WTC11 (cell line): ENCODE measurements at regions not wholly inside any gene's neighbourhood (a gene's known extent, or its start where the extent isn't known, plus 50 kb on each side); places are given as distances from the start of the nearest gene placed in this dataset.

Source experiments
- ATAC-seq: fragments of 200-7000 bp; cut with Tn5 transposase; 2 replicates; pipeline ENCODE4 v1.10.0; 2021; ENCODE audit warnings: mild to moderate bottlenecking, moderate library complexity
- CTCF ChIA-PET: fragments of 300-600 bp; sonication (Branson Sonifier 250); formaldehyde crosslinking; loops from one replicate; lab custom pipeline; 2021; ENCODE audit warnings: antibody characterized with exemption; lab: Charles Lee
- POLR2A ChIA-PET: fragments of 350-600 bp; sonication (Branson Sonifier 250); formaldehyde crosslinking; loops from one replicate; lab custom pipeline; 2021; ENCODE audit warnings: antibody characterized with exemption; lab: Charles Lee
- DNase-seq: peaks from one replicate; pipeline ENCODE4 v3.0.0; 2021; ENCODE audit warnings: low spot score
- H3K27ac Mint-ChIP-seq: 2 replicates; pipeline ENCODE4 v1.8.0; 2021; ENCODE audit warnings: mixed read lengths
- H3K27me3 Mint-ChIP-seq: 2 replicates; pipeline ENCODE4 v1.8.0; 2021; ENCODE audit warnings: low read depth, mild to moderate bottlenecking, moderate library complexity, mixed read lengths
- H3K36me3 Mint-ChIP-seq: 2 replicates; pipeline ENCODE4 v1.8.0; 2021; ENCODE audit warnings: mixed read lengths
- H3K4me1 Mint-ChIP-seq: 2 replicates; pipeline ENCODE4 v1.8.0; 2022; ENCODE audit warnings: mixed read lengths
- H3K4me3 Mint-ChIP-seq: 2 replicates; pipeline ENCODE4 v1.8.0; 2021; ENCODE audit warnings: mild to moderate bottlenecking, moderate library complexity, mixed read lengths
- H3K9me3 Mint-ChIP-seq: 2 replicates; pipeline ENCODE4 v1.8.0; 2021; ENCODE audit warnings: mixed read lengths
- CBFB ChIP-seq: sonication (generic); formaldehyde crosslinking; IDR thresholded peaks from 2 replicates; pipeline ENCODE4 v1.8.1; 2022; ENCODE audit warnings: mild to moderate bottlenecking, low read depth, missing genetic modification reagents
- ELF4 ChIP-seq: sonication (generic); formaldehyde crosslinking; IDR thresholded peaks from 2 replicates; pipeline ENCODE4 v1.8.1; 2022; ENCODE audit warnings: low read depth, mild to moderate bottlenecking, moderate library complexity, missing genetic modification reagents
- FOXJ3 ChIP-seq: sonication (generic); formaldehyde crosslinking; IDR thresholded peaks from 2 replicates; pipeline ENCODE4 v1.9.0; 2021; ENCODE audit warnings: missing genetic modification reagents, mild to moderate bottlenecking, borderline replicate concordance
- FOXK1 ChIP-seq: sonication (generic); formaldehyde crosslinking; IDR thresholded peaks from 2 replicates; pipeline ENCODE4 v1.8.0; 2022; ENCODE audit warnings: mild to moderate bottlenecking, moderate library complexity, missing genetic modification reagents
- IRF2 ChIP-seq: sonication (generic); formaldehyde crosslinking; IDR thresholded peaks from 2 replicates; pipeline ENCODE4 v1.8.0; 2022; ENCODE audit warnings: low read depth, missing genetic modification reagents, borderline replicate concordance
- JAZF1 ChIP-seq: fragments of 250-450 bp; sonication (Bioruptor Pico); IDR thresholded peaks from 2 replicates; pipeline ENCODE4 v1.9.0; 2021; ENCODE audit warnings: moderate library complexity, mild to moderate bottlenecking, inconsistent platforms
- NFATC4 ChIP-seq: fragments of 250-450 bp; sonication (Bioruptor Pico); IDR thresholded peaks from 2 replicates; pipeline ENCODE4 v1.9.0; 2021; ENCODE audit warnings: mild to moderate bottlenecking
- PRRX2 ChIP-seq: fragments of 250-450 bp; sonication (Bioruptor Pico); IDR thresholded peaks from 2 replicates; pipeline ENCODE4 v1.8.0; 2021; ENCODE audit warnings: mild to moderate bottlenecking
- RELA ChIP-seq: sonication (generic); formaldehyde crosslinking; IDR thresholded peaks from 2 replicates; pipeline ENCODE4 v1.8.1; 2022; ENCODE audit warnings: missing genetic modification reagents, mild to moderate bottlenecking, borderline replicate concordance
- SP1 ChIP-seq: sonication (generic); formaldehyde crosslinking; conservative IDR thresholded peaks from 2 replicates; pipeline ENCODE4 v1.8.1; 2022; ENCODE audit warnings: missing genetic modification reagents
- ZNF138 ChIP-seq: sonication (generic); formaldehyde crosslinking; conservative IDR thresholded peaks from 2 replicates; pipeline ENCODE4 v1.8.1; 2022; ENCODE audit warnings: mild to moderate bottlenecking, moderate library complexity, missing genetic modification reagents
- TF ChIP-seq, protein P1 (sequence below): sonication (generic); formaldehyde crosslinking; IDR thresholded peaks from 2 replicates; pipeline ENCODE4 v1.8.0; 2022; ENCODE audit warnings: mild to moderate bottlenecking, missing genetic modification reagents
- TF ChIP-seq, protein P2 (sequence below): fragments of 250-450 bp; sonication (Bioruptor Pico); IDR thresholded peaks from 2 replicates; pipeline ENCODE4 v1.8.0; 2021; ENCODE audit warnings: mild to moderate bottlenecking
- TF ChIP-seq, protein P3 (sequence below): fragments of 250-450 bp; sonication (Bioruptor Pico); IDR thresholded peaks from 2 replicates; pipeline ENCODE4 v1.9.0; 2021; ENCODE audit warnings: mild to moderate bottlenecking, borderline replicate concordance
- TF ChIP-seq, protein P4 (sequence below): sonication (generic); formaldehyde crosslinking; conservative IDR thresholded peaks from 2 replicates; pipeline ENCODE4 v1.8.1; 2023; ENCODE audit warnings: mild to moderate bottlenecking, low read depth, missing genetic modification reagents, moderate library complexity
- TF ChIP-seq, protein P5 (sequence below): fragments of 200-600 bp; IDR thresholded peaks from 2 replicates; pipeline ENCODE4 v1.8.0; 2022; ENCODE audit warnings: antibody characterized with exemption
- TF ChIP-seq, protein P6 (sequence below): sonication (generic); formaldehyde crosslinking; IDR thresholded peaks from 2 replicates; pipeline ENCODE4 v1.8.0; 2022; ENCODE audit warnings: mild to moderate bottlenecking, missing genetic modification reagents
- TF ChIP-seq, protein P7 (sequence below): sonication (generic); formaldehyde crosslinking; IDR thresholded peaks from 2 replicates; pipeline ENCODE4 v1.8.0; 2022; ENCODE audit warnings: mild to moderate bottlenecking, missing genetic modification reagents

DNA sequence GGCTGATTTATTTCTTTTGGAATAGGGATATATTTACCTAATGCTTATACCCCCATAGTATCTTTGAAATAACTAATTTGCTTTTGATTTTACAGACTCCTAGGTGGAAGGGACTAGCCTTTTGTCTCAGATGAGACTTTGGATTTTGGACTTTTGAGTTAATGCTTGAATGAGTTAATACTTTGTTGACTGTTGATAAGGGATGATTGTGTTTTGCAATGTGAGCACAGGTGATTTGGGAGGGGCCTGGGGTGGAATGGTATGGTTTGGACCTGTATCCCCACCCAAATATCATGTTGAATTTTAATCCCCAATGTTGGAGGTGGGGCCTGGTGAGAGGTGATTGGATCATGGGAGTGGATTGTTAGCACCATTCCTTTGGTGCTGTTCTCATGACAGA, 117.4 kb upstream of the ZC4H2 start (continued):
- TF ChIP-seq, protein P1, sequence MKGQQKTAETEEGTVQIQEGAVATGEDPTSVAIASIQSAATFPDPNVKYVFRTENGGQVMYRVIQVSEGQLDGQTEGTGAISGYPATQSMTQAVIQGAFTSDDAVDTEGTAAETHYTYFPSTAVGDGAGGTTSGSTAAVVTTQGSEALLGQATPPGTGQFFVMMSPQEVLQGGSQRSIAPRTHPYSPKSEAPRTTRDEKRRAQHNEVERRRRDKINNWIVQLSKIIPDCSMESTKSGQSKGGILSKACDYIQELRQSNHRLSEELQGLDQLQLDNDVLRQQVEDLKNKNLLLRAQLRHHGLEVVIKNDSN (CRISPR knock-in tag): no peak
- TF ChIP-seq ZNF138 (CRISPR knock-in tag) (no peak), FOXJ3 (CRISPR knock-in tag) (no peak), ELF4 (CRISPR knock-in tag) (no peak), JAZF1 (CRISPR knock-in tag) (no peak), SP1 (CRISPR knock-in tag) (no peak)
- TF ChIP-seq, protein P2, sequence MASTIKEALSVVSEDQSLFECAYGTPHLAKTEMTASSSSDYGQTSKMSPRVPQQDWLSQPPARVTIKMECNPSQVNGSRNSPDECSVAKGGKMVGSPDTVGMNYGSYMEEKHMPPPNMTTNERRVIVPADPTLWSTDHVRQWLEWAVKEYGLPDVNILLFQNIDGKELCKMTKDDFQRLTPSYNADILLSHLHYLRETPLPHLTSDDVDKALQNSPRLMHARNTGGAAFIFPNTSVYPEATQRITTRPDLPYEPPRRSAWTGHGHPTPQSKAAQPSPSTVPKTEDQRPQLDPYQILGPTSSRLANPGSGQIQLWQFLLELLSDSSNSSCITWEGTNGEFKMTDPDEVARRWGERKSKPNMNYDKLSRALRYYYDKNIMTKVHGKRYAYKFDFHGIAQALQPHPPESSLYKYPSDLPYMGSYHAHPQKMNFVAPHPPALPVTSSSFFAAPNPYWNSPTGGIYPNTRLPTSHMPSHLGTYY (CRISPR knock-in tag): no peak

DNA sequence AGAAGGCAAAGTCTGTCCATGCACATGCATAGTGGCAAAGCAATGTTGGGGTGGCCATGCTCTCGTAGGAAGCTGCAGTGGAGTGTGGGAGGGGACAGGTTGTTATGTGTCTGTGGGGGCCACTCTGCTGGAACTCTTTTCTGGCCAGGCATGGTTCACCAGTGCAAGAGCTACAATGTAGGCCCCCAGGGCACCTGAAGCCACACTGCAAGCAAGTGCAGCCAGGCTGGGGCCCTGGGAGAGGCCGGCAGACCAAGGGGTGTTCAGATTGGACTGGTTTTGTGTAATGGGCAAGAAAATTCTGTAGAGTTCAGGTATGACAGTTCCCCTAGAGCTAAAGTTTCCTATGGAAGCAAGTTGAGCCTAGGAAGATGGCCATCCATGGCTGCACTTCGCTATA, 97.0 kb upstream of the ZC4H2 start:
- Mint-ChIP-seq H3K4me1 (peaks cover 17% of the 10 kb centered on the region), H3K4me3 (no peak overlapping the region), H3K36me3 (peaks cover 57% of the 10 kb centered on the region), H3K27me3 (no peaks in the 10 kb centered on the region), H3K9me3 (peaks cover 61% of the 10 kb centered on the region), H3K27ac (no peak overlapping the region)
- ChIA-PET POLR2A (no interaction called here), CTCF (no interaction called here)
- ATAC-seq (no peak), DNase-seq (no peak)
- no peak for TF ChIP-seq IRF2 (CRISPR knock-in tag)
- TF ChIP-seq, protein P3, sequence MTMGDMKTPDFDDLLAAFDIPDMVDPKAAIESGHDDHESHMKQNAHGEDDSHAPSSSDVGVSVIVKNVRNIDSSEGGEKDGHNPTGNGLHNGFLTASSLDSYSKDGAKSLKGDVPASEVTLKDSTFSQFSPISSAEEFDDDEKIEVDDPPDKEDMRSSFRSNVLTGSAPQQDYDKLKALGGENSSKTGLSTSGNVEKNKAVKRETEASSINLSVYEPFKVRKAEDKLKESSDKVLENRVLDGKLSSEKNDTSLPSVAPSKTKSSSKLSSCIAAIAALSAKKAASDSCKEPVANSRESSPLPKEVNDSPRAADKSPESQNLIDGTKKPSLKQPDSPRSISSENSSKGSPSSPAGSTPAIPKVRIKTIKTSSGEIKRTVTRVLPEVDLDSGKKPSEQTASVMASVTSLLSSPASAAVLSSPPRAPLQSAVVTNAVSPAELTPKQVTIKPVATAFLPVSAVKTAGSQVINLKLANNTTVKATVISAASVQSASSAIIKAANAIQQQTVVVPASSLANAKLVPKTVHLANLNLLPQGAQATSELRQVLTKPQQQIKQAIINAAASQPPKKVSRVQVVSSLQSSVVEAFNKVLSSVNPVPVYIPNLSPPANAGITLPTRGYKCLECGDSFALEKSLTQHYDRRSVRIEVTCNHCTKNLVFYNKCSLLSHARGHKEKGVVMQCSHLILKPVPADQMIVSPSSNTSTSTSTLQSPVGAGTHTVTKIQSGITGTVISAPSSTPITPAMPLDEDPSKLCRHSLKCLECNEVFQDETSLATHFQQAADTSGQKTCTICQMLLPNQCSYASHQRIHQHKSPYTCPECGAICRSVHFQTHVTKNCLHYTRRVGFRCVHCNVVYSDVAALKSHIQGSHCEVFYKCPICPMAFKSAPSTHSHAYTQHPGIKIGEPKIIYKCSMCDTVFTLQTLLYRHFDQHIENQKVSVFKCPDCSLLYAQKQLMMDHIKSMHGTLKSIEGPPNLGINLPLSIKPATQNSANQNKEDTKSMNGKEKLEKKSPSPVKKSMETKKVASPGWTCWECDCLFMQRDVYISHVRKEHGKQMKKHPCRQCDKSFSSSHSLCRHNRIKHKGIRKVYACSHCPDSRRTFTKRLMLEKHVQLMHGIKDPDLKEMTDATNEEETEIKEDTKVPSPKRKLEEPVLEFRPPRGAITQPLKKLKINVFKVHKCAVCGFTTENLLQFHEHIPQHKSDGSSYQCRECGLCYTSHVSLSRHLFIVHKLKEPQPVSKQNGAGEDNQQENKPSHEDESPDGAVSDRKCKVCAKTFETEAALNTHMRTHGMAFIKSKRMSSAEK (CRISPR knock-in tag): no peak
- TF ChIP-seq RELA (CRISPR knock-in tag): no peak
- TF ChIP-seq, protein P4, sequence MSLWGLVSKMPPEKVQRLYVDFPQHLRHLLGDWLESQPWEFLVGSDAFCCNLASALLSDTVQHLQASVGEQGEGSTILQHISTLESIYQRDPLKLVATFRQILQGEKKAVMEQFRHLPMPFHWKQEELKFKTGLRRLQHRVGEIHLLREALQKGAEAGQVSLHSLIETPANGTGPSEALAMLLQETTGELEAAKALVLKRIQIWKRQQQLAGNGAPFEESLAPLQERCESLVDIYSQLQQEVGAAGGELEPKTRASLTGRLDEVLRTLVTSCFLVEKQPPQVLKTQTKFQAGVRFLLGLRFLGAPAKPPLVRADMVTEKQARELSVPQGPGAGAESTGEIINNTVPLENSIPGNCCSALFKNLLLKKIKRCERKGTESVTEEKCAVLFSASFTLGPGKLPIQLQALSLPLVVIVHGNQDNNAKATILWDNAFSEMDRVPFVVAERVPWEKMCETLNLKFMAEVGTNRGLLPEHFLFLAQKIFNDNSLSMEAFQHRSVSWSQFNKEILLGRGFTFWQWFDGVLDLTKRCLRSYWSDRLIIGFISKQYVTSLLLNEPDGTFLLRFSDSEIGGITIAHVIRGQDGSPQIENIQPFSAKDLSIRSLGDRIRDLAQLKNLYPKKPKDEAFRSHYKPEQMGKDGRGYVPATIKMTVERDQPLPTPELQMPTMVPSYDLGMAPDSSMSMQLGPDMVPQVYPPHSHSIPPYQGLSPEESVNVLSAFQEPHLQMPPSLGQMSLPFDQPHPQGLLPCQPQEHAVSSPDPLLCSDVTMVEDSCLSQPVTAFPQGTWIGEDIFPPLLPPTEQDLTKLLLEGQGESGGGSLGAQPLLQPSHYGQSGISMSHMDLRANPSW (CRISPR knock-in tag): no peak
- TF ChIP-seq, all 79 proteins: peak for 0

DNA sequence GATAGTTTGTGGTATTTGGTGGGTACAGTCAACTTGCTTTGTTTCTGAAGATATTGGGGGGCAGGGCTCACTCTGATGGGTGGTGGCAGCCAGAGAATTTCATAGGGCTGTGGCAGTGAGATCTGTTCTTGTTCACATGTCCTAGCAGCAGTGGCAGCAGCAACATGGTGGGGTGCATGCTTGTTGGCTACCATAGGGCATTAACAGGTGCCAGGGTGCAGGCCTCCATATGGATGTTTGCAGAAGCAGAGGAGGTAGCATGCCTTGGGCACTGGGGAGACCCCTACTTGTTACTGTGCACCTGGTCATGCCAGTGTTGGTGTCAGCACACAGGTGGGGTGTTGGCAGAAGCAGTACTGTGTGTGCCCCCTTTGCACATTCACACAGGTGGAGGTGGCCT, 96.3 kb upstream of the ZC4H2 start:
- DNase-seq (no peak), ATAC-seq (no peak)
- Mint-ChIP-seq H3K4me1 (peaks cover 19% of the 10 kb centered on the region), H3K9me3 (peaks cover 61% of the 10 kb centered on the region), H3K27ac (no peak overlapping the region), H3K4me3 (no peak overlapping the region), H3K27me3 (no peaks in the 10 kb centered on the region), H3K36me3 (peaks cover 56% of the 10 kb centered on the region)
- CTCF ChIA-PET: no interaction called here
- POLR2A ChIA-PET: no interaction called here
- no peak for TF ChIP-seq CBFB
- TF ChIP-seq FOXK1 (CRISPR knock-in tag): no peak
- TF ChIP-seq, protein P5, sequence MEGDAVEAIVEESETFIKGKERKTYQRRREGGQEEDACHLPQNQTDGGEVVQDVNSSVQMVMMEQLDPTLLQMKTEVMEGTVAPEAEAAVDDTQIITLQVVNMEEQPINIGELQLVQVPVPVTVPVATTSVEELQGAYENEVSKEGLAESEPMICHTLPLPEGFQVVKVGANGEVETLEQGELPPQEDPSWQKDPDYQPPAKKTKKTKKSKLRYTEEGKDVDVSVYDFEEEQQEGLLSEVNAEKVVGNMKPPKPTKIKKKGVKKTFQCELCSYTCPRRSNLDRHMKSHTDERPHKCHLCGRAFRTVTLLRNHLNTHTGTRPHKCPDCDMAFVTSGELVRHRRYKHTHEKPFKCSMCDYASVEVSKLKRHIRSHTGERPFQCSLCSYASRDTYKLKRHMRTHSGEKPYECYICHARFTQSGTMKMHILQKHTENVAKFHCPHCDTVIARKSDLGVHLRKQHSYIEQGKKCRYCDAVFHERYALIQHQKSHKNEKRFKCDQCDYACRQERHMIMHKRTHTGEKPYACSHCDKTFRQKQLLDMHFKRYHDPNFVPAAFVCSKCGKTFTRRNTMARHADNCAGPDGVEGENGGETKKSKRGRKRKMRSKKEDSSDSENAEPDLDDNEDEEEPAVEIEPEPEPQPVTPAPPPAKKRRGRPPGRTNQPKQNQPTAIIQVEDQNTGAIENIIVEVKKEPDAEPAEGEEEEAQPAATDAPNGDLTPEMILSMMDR: no peak
- no peak for TF ChIP-seq PRRX2 (CRISPR knock-in tag)
- no peak for TF ChIP-seq NFATC4
- TF ChIP-seq, protein P6, sequence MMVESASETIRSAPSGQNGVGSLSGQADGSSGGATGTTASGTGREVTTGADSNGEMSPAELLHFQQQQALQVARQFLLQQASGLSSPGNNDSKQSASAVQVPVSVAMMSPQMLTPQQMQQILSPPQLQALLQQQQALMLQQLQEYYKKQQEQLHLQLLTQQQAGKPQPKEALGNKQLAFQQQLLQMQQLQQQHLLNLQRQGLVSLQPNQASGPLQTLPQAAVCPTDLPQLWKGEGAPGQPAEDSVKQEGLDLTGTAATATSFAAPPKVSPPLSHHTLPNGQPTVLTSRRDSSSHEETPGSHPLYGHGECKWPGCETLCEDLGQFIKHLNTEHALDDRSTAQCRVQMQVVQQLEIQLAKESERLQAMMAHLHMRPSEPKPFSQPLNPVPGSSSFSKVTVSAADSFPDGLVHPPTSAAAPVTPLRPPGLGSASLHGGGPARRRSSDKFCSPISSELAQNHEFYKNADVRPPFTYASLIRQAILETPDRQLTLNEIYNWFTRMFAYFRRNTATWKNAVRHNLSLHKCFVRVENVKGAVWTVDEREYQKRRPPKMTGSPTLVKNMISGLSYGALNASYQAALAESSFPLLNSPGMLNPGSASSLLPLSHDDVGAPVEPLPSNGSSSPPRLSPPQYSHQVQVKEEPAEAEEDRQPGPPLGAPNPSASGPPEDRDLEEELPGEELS (CRISPR knock-in tag): no peak
- TF ChIP-seq, protein P7, sequence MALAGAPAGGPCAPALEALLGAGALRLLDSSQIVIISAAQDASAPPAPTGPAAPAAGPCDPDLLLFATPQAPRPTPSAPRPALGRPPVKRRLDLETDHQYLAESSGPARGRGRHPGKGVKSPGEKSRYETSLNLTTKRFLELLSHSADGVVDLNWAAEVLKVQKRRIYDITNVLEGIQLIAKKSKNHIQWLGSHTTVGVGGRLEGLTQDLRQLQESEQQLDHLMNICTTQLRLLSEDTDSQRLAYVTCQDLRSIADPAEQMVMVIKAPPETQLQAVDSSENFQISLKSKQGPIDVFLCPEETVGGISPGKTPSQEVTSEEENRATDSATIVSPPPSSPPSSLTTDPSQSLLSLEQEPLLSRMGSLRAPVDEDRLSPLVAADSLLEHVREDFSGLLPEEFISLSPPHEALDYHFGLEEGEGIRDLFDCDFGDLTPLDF (CRISPR knock-in tag): no peak
